Stimulated activated memory B cell treated with anti-CD40 and anti-IgM and Interleukin-4, amounts not matched to agents 10 μg/mL and 1 μg/mL and 100 μg/mL, for 72 hours (primary cell): ENCODE measurements at regions not wholly inside any gene's neighbourhood (a gene's known extent, or its start where the extent isn't known, plus 50 kb on each side); places are given as distances from the start of the nearest gene placed in this dataset.

Source experiments
- ATAC-seq: fragments of 150-1000 bp; cut with Tn5 transposase; 2 replicates; pipeline ENCODE4 v1.10.0; 2021
- H3K27ac Mint-ChIP-seq: one replicate; pipeline ENCODE4 v1.8.0; 2022; ENCODE audit warnings: mild to moderate bottlenecking, mixed read lengths
- H3K27me3 Mint-ChIP-seq: one replicate; pipeline ENCODE4 v1.8.0; 2022; ENCODE audit warnings: mixed read lengths
- H3K36me3 Mint-ChIP-seq: one replicate; pipeline ENCODE4 v1.8.0; 2022; ENCODE audit warnings: mixed read lengths
- H3K4me1 Mint-ChIP-seq: one replicate; pipeline ENCODE4 v1.8.0; 2022; ENCODE audit warnings: mixed read lengths
- H3K4me3 Mint-ChIP-seq: one replicate; pipeline ENCODE4 v1.8.0; 2022; ENCODE audit warnings: mild to moderate bottlenecking, moderate library complexity, mixed read lengths
- H3K9me3 Mint-ChIP-seq: one replicate; pipeline ENCODE4 v1.8.0; 2022; ENCODE audit warnings: mixed read lengths

DNA sequence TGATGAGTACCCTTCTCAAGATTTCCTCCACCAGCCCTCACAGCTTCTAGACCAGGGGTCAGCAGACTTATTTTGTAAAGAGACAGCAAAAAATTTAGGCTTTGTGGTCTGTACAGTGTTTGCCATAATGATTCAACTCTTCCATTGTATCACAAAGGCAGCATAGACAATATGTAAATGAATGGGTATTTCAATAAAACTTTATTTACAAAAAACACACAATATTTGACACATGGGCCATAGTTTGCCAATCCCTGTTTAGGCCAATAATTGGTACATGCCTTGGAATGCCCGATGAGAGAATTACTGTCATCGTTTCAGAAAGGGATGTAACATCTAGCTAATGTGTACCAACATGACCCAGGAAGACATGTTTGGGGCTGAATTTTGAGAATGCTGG lies 178.9 kb upstream of the GALNT2 start:
- no peaks in the 10 kb centered on the region for H3K4me1 Mint-ChIP-seq
- H3K9me3 Mint-ChIP-seq = no peaks in the 10 kb centered on the region
- H3K27ac Mint-ChIP-seq = no peak overlapping the region
- peaks cover 21% of the 10 kb centered on the region for H3K27me3 Mint-ChIP-seq
- no peaks in the 10 kb centered on the region for H3K36me3 Mint-ChIP-seq
- no peak overlapping the region for H3K4me3 Mint-ChIP-seq
- ATAC-seq = no peak

DNA sequence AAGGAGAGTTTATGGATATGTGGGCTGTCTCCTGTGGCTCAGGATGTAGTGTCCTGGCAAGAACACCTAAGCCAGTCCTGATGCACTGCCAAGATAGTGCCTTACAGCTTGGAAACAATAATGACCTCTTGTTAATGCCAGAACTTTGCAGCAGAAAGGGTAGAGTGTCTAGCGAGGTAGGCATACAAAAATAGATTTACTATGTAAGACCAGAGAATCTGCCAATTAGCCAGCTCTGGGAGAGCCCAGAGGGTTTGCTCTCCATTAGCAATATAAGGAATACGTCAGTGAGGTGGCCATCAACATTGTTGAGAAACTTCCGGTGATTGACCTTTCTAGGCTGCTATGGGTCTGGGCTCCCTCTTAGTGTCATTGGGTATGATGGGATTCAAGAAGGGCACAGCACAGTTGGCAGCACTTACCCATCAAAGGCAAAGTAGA lies 178.5 kb upstream of the GALNT2 start:
- H3K9me3 Mint-ChIP-seq = no peaks in the 10 kb centered on the region
- peaks cover 16% of the 10 kb centered on the region for H3K27me3 Mint-ChIP-seq
- no peaks in the 10 kb centered on the region for H3K36me3 Mint-ChIP-seq
- no peak overlapping the region for H3K27ac Mint-ChIP-seq
- ATAC-seq = no peak
- H3K4me3 Mint-ChIP-seq = no peak overlapping the region
- H3K4me1 Mint-ChIP-seq = no peaks in the 10 kb centered on the region

DNA sequence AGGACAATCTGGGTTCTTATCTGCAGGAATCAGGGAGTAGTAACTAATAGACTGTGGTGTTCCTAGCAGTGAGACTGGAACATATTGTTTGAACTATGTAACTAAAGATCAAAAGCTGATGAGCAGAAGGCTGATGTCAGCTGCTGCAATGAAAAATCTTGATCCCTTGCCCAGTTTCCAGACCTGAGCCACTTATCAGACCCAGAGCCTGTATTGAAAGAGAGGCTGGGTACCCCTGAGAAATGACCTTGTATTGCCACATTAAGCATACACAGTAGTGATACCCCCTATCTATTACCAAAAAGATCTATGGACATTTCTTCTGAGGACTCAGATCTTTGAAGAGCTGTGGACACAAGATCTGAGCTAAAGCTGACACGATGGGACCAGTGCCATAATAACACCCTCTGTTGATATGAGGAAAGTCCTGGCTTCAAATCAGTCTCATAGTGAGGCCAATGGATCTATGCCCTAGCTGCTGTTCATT lies 178.0 kb upstream of the GALNT2 start:
- Mint-ChIP-seq H3K36me3 (no peaks in the 10 kb centered on the region), H3K4me3 (no peak overlapping the region), H3K9me3 (no peaks in the 10 kb centered on the region), H3K27ac (no peak overlapping the region), H3K4me1 (no peaks in the 10 kb centered on the region), H3K27me3 (peaks cover 13% of the 10 kb centered on the region)
- no peak for ATAC-seq

DNA sequence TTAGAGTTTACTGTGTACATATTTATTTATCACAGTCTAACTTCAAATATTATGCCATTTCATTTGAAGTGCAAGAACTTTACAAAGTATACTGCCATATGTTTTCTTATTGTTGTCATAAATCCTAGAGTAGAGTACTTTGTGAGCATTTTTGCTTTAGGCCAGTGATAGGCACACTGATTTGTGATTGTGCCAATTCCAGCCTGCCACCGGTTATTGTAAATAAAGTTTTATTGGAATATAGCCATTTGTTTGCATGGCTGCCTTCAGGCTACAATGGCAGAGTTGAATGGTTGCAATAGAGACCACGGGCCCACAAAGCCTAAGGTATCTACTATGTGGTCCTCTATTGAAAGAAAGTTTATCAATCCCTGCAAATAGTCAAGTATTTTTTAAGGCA lies 175.8 kb upstream of the GALNT2 start:
- Mint-ChIP-seq H3K9me3 (no peaks in the 10 kb centered on the region), H3K4me3 (no peak overlapping the region), H3K4me1 (no peaks in the 10 kb centered on the region), H3K27me3 (peaks cover 14% of the 10 kb centered on the region), H3K36me3 (no peaks in the 10 kb centered on the region), H3K27ac (no peak overlapping the region)
- ATAC-seq = no peak

DNA sequence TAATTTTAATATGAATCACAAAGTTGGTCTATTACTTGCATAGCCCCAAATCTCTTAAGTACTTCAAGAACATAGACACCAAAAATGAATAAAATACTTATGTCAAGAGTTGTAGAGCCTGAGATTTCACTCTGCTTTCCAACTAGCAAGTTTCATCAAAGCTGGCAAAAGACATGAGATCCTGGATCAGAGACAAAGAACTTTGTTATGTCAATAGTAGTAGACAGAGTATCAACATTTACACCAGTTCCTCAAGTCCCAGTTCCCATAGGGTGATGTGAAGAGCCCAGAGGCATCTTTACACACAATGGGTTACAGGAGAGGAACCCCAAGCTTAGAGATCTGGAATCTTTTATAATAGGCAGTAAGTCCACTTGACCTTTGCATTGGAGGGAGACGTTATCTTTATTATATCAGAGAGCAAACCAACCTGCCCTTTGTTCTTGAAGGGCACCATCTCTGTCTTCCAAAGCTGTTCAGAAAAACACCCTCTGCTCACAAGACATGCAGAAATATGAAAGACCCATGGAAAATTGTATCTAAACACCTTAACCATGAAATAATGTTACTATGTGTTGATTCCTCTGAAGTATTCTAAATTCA lies 174.4 kb upstream of the GALNT2 start:
- no peak for ATAC-seq
- Mint-ChIP-seq H3K27me3 (peaks cover 22% of the 10 kb centered on the region), H3K4me1 (peaks cover 4% of the 10 kb centered on the region), H3K27ac (no peak overlapping the region), H3K9me3 (no peaks in the 10 kb centered on the region), H3K4me3 (no peak overlapping the region), H3K36me3 (no peaks in the 10 kb centered on the region)

DNA sequence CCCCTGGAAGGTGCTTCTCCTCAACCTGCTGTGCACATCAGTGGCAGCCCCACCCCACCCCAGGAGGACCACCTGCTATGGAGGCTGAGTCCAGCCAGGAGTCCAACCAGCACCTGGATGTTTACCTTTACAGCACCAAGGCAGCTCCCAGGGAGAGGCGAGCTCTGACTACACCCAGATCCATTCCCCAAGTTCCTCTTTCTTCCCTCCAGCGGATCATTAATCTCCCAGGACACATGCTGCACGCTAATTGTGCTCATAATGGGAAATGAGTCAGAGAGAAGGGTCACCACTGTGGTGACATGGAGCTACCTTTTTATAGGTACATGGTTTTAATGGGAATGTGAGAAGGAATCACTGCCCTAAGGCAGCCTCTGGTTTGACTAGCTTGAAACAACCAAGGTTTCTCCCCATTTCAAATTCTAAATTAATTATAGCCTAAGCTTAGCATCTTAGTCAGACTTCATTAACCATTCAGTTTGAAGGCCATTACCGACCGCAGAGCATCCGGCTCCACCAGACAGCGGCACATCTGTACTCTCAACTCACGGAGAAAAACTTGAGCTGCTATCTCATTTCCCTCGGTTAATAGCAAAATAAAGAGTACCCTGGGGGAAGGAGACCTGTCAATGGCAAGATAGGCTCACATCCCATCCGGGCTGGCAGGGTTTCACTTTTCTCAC lies 173.1 kb upstream of the GALNT2 start:
- Mint-ChIP-seq H3K4me1 (peaks cover 6% of the 10 kb centered on the region), H3K27ac (no peak overlapping the region), H3K36me3 (no peaks in the 10 kb centered on the region), H3K4me3 (no peak overlapping the region), H3K27me3 (peaks cover 30% of the 10 kb centered on the region), H3K9me3 (no peaks in the 10 kb centered on the region)
- ATAC-seq = no peak

DNA sequence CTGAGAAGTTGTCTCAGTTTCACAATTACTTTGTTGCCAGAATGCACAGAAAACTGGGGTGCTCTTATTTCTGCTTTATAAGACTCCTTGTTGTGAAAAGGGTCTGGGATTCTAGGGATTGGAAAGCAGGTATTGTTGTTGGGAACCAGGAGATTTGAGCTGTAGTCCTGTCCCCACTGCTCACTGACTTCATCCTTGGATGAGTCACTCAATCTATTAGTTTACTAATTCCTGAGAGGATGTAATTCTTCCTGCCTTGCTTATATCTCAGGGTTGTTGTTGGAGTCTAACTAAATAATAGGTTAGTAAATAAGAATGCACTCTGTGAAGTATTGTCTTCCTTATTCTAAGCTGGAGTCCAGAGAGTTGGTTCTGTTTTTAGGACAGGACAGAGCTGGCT lies 172.5 kb upstream of the GALNT2 start:
- H3K36me3 Mint-ChIP-seq = no peaks in the 10 kb centered on the region
- H3K27me3 Mint-ChIP-seq = peaks cover 31% of the 10 kb centered on the region
- H3K9me3 Mint-ChIP-seq = no peaks in the 10 kb centered on the region
- peaks cover 6% of the 10 kb centered on the region for H3K4me1 Mint-ChIP-seq
- H3K4me3 Mint-ChIP-seq = no peak overlapping the region
- ATAC-seq = no peak
- no peak overlapping the region for H3K27ac Mint-ChIP-seq

DNA sequence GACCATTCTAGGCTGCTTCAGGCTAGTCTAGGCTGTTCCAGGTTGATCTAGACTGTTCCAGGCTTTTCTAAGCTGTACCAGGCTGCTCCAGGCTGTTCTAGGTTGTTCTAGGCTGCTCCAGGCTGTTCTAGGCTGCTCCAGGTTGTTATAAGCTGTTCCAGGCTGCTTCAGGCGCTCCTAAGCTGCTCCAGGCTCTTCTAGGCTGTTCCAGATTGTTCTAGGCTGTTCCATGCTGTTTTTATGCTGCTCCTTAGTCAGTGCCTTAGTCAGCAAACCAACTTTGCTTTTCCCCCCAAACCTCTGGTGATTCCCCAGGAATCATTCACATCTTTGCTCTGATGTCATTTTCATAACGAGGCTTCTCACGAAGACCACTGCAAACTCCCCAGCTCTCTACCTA lies 171.4 kb upstream of the GALNT2 start:
- no peaks in the 10 kb centered on the region for H3K36me3 Mint-ChIP-seq
- H3K27me3 Mint-ChIP-seq = peaks cover 40% of the 10 kb centered on the region
- H3K4me3 Mint-ChIP-seq = no peak overlapping the region
- H3K9me3 Mint-ChIP-seq = no peaks in the 10 kb centered on the region
- ATAC-seq = no peak
- peaks cover 6% of the 10 kb centered on the region for H3K4me1 Mint-ChIP-seq
- no peak overlapping the region for H3K27ac Mint-ChIP-seq

DNA sequence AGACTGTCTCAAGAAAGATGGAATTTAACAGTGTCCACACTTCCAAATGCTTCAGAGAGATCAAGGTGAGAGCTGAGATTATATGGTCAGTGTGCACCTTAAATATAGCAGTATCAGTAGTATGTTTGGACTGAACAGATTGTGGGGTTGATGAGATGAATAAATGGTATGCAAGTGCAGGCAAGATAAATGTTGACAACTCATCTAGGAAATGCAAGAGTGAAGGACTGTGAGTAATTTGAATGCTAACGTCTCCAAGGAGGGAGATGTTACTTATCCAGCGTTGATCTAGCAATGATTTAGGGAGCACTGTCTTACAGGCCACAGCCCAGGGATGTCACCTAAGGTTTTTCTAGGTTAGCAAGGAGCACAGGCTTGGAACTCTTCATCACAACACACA lies 170.7 kb upstream of the GALNT2 start:
- Mint-ChIP-seq H3K36me3 (no peaks in the 10 kb centered on the region), H3K27ac (no peak overlapping the region), H3K27me3 (peaks cover 47% of the 10 kb centered on the region)

DNA sequence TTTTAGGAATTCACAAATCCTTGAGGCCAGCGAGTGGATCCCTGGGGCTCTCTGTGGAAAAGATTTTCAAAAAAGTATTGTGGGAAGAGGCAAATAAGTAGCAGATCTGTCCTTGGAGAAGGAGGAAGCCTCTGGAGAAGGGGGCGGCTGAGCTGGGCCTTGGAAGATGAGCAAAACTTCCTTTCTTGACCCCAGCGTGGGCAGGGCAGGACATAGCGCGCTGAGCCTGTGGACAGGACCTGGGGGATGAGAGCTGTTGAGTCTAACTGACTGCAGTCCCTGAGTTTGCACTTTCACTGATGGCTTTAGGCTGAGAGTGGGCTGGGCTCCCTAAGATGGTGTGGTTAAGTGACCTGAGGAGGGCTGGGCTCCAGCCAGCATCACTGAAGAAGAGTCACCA lies 170.2 kb upstream of the GALNT2 start:
- H3K27me3 Mint-ChIP-seq = peaks cover 52% of the 10 kb centered on the region
- no peak overlapping the region for H3K4me3 Mint-ChIP-seq
- peaks cover 5% of the 10 kb centered on the region for H3K36me3 Mint-ChIP-seq
- no peak overlapping the region for H3K27ac Mint-ChIP-seq
- H3K9me3 Mint-ChIP-seq = peaks cover 9% of the 10 kb centered on the region
- no peak for ATAC-seq
- peaks cover 6% of the 10 kb centered on the region for H3K4me1 Mint-ChIP-seq

More for the DNA sequence above, 170.7 kb upstream of the GALNT2 start:
- H3K9me3 Mint-ChIP-seq = peaks cover 4% of the 10 kb centered on the region
- H3K4me1 Mint-ChIP-seq = peaks cover 6% of the 10 kb centered on the region
- no peak for ATAC-seq
- H3K4me3 Mint-ChIP-seq = no peak overlapping the region

DNA sequence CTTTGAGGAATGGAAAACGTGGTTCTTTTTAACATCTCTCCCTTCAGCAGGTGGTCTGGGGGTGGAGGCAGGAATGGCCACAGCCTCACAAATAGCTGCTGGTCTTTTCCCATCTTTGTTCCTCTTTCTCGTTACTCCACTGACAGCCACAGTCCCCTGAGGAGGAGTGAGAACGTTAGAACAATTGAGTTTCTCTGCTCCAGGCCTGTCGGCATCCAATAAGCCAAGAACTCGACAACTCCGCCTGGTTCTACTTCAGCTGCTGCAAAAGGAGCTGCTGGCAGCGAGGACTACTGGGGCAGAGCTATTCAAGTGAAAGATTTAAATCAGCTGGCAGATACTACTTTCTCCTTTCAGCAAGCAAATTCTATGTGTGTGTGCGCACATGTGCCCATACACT lies 169.5 kb upstream of the GALNT2 start:
- H3K27me3 Mint-ChIP-seq = peaks cover 59% of the 10 kb centered on the region
- H3K4me1 Mint-ChIP-seq = peaks cover 6% of the 10 kb centered on the region
- peaks cover 13% of the 10 kb centered on the region for H3K9me3 Mint-ChIP-seq
- no peak overlapping the region for H3K4me3 Mint-ChIP-seq
- ATAC-seq = no peak
- H3K27ac Mint-ChIP-seq = no peak overlapping the region
- peaks cover 7% of the 10 kb centered on the region for H3K36me3 Mint-ChIP-seq

DNA sequence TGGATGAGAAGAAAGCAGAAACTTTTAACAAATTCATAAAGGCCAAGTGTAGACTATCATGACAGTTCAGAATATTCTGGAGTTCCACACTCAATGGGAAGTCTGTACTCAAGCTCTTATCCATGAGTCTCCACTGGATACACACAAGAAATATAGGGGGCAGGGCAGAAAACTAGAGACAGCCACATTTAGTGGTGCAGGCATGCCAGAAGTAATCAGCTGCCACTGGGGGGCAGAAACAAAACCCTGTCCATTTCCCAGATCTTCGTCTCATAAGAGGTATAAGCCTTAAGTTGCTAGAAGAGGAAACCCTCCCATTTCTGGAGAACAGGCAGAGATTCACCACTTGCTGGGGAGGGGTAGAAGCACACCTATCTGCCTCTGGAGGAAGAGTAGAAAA lies 166.8 kb upstream of the GALNT2 start:
- H3K27me3 Mint-ChIP-seq = peaks cover 64% of the 10 kb centered on the region
- no peak overlapping the region for H3K27ac Mint-ChIP-seq
- H3K4me1 Mint-ChIP-seq = peaks cover 6% of the 10 kb centered on the region
- H3K36me3 Mint-ChIP-seq = peaks cover 7% of the 10 kb centered on the region
- no peak for ATAC-seq
- peaks cover 13% of the 10 kb centered on the region for H3K9me3 Mint-ChIP-seq
- no peak overlapping the region for H3K4me3 Mint-ChIP-seq

DNA sequence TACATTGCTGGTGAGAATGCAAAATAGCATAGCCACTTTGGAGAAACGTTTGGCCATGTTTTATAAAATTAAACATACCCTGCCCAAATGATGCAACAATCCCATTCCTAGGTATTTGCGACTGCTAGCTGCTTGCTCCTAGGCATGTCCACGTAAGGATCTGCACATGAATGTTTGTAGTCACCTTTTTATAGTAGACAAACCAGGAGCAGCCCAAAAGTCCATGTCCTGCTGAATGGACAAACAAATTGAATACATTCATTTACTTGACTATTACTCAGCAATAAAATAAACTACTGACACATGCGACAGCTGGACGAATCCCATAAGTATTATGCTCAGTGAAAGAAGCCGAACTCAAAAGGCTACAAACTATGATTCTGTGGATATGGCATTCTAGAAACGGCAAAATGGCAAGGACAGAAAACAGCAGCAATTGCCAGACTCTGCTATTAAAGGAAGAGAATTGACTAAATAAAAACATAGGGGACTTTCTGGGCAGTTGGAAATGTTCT lies 161.9 kb upstream of the GALNT2 start:
- no peak for ATAC-seq
- no peak overlapping the region for H3K27ac Mint-ChIP-seq
- peaks cover 7% of the 10 kb centered on the region for H3K36me3 Mint-ChIP-seq
- H3K9me3 Mint-ChIP-seq = peaks cover 13% of the 10 kb centered on the region
- peaks cover 38% of the 10 kb centered on the region for H3K27me3 Mint-ChIP-seq
- H3K4me3 Mint-ChIP-seq = no peak overlapping the region
- no peaks in the 10 kb centered on the region for H3K4me1 Mint-ChIP-seq

DNA sequence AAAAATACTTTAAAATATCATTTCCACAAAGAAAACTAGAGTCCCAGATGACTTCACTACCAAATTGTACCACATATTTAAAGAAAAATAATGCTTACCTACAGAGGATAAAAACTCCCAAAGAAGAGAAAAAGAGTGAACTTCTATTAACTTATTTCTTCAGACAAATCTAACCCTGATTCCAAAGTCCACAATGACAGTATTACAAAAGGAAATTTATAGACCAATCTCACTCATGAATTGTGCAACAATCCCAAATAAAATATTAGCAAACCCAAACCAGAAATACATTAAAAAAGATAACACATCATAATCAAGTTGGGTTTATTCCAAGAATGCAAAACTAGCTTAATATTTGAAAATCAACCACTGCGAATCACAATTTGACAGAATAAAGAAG lies 161.4 kb upstream of the GALNT2 start:
- Mint-ChIP-seq H3K27ac (no peak overlapping the region), H3K36me3 (peaks cover 7% of the 10 kb centered on the region), H3K27me3 (peaks cover 33% of the 10 kb centered on the region), H3K9me3 (peaks cover 13% of the 10 kb centered on the region), H3K4me1 (no peaks in the 10 kb centered on the region), H3K4me3 (no peak overlapping the region)
- no peak for ATAC-seq

DNA sequence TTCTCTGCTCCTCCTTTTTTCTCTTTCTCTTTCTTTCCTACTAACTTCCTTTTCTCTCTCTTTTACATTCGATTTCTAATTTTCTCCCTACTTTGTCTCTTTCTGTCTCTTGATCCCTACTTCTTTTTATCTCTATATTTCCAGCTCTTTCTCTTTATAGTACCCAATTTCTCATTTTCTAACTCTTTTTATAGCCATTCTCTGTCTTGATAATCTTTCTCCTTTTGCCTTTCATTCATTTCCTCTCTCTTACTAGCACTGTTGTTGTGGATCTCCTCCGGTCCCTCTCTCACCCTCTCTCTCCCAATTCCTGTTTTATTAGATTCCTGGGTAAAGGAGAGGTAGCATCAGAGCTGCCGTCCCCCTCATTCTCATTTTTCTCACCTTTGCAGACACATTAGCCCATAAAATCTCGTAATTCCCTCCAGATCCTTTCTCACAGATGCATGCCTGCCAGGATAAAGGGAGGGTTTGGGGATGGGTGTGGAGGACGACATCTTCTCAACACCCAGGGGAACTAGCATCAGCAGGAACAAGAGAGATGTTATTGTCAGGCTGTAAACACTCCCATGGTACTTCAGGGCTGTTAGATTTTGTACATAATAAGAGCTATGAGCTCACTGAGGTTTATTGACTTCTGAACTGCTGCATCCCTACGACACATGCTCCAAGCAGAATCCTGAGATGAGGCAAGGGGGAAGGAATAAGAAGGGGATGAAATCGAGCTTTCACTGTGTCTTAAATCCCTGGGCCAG lies 159.0 kb upstream of the GALNT2 start:
- Mint-ChIP-seq H3K4me3 (no peak overlapping the region), H3K27ac (no peak overlapping the region), H3K27me3 (peaks cover 9% of the 10 kb centered on the region), H3K36me3 (no peaks in the 10 kb centered on the region), H3K4me1 (no peaks in the 10 kb centered on the region), H3K9me3 (no peaks in the 10 kb centered on the region)
- no peak for ATAC-seq
